ENCODE measurements at regions not wholly inside any gene's neighbourhood (a gene's known extent, or its start where the extent isn't known, plus 50 kb on each side); places are given as distances from the start of the nearest gene placed in this dataset.

GRCh38 chr3:61464518-61465140, 96.7 kb upstream of the PTPRG start:
- Histone ChIP-seq H3K9ac (ENCODE audit: low read depth, low read length, poor library complexity, severe bottlenecking) (no peak overlapping the region), H4K20me1 (ENCODE audit: insufficient read depth, low read length, poor library complexity, severe bottlenecking) (no peaks in the 10 kb centered on the region), H3F3A (ENCODE audit: low read depth) (no peaks in the 10 kb centered on the region), H3K4me1 (ENCODE audit: insufficient read depth, low read length, poor library complexity, severe bottlenecking) (no peaks in the 10 kb centered on the region), H3K36me3 (ENCODE audit: insufficient read depth, low read length) (no peaks in the 10 kb centered on the region), H2AFZ (ENCODE audit: low read length) (no peak overlapping the region), H3K4me3 (ENCODE audit: low read length, poor library complexity, severe bottlenecking) (no peak overlapping the region), H3K79me2 (ENCODE audit: insufficient read depth, low read length) (no peaks in the 10 kb centered on the region), H3K4me2 (ENCODE audit: low read depth, low read length, poor library complexity, severe bottlenecking) (no peak overlapping the region), H3K9me3 (ENCODE audit: insufficient read depth, low read depth, low read length) (no peaks in the 10 kb centered on the region), H3K9me2 (replicated peaks; ENCODE audit: low read depth, low read length) (no peaks in the 10 kb centered on the region), H3K27me3 (ENCODE audit: insufficient read depth, low read length, poor library complexity, severe bottlenecking) (no peaks in the 10 kb centered on the region)
- TF ChIP-seq EZH2phosphoT487 (IDR thresholded peaks at IDR 0.05; ENCODE audit: borderline replicate concordance) = no peak
- no peak for TF ChIP-seq CTCF (conservative IDR thresholded peaks at IDR 0.05; ENCODE audit: low read length)

GRCh38 chr3:61466357-61466756, 95.0 kb upstream of the PTPRG start:
- no peaks in the 10 kb centered on the region for H3K9me2 ChIP-seq (replicated peaks; ENCODE audit: low read depth, low read length)
- no peaks in the 10 kb centered on the region for H3K27me3 ChIP-seq (ENCODE audit: insufficient read depth, low read length, poor library complexity, severe bottlenecking)
- H2AFZ ChIP-seq (ENCODE audit: low read length) = no peak overlapping the region
- no peaks in the 10 kb centered on the region for H3K9me3 ChIP-seq (ENCODE audit: insufficient read depth, low read depth, low read length)
- TF ChIP-seq CTCF (conservative IDR thresholded peaks at IDR 0.05; ENCODE audit: low read length) (no peak), EZH2phosphoT487 (IDR thresholded peaks at IDR 0.05; ENCODE audit: borderline replicate concordance) (no peak)
- no peak overlapping the region for H3K9ac ChIP-seq (ENCODE audit: low read depth, low read length, poor library complexity, severe bottlenecking)
- no peak overlapping the region for H3K4me3 ChIP-seq (ENCODE audit: low read length, poor library complexity, severe bottlenecking)
- H4K20me1 ChIP-seq (ENCODE audit: insufficient read depth, low read length, poor library complexity, severe bottlenecking) = no peaks in the 10 kb centered on the region
- no peaks in the 10 kb centered on the region for H3K79me2 ChIP-seq (ENCODE audit: insufficient read depth, low read length)
- no peak overlapping the region for H3K4me2 ChIP-seq (ENCODE audit: low read depth, low read length, poor library complexity, severe bottlenecking)
- no peaks in the 10 kb centered on the region for H3K4me1 ChIP-seq (ENCODE audit: insufficient read depth, low read length, poor library complexity, severe bottlenecking)
- H3F3A ChIP-seq (ENCODE audit: low read depth) = no peaks in the 10 kb centered on the region
- H3K36me3 ChIP-seq (ENCODE audit: insufficient read depth, low read length) = no peaks in the 10 kb centered on the region

- Histone ChIP-seq H2AFZ (ENCODE audit: low read length) (no peak overlapping the region), H3K4me2 (ENCODE audit: low read depth, low read length, poor library complexity, severe bottlenecking) (peak overlapping the region; percentile 48), H3K9me3 (ENCODE audit: insufficient read depth, low read depth, low read length) (no peaks in the 10 kb centered on the region), H3K4me3 (ENCODE audit: low read length, poor library complexity, severe bottlenecking) (no peak overlapping the region), H3K9ac (ENCODE audit: low read depth, low read length, poor library complexity, severe bottlenecking) (no peak overlapping the region), H3K36me3 (ENCODE audit: insufficient read depth, low read length) (no peaks in the 10 kb centered on the region), H3F3A (ENCODE audit: low read depth) (no peaks in the 10 kb centered on the region), H3K9me2 (replicated peaks; ENCODE audit: low read depth, low read length) (no peaks in the 10 kb centered on the region), H3K4me1 (ENCODE audit: insufficient read depth, low read length, poor library complexity, severe bottlenecking) (peaks cover 8% of the 10 kb centered on the region), H3K79me2 (ENCODE audit: insufficient read depth, low read length) (no peaks in the 10 kb centered on the region), H4K20me1 (ENCODE audit: insufficient read depth, low read length, poor library complexity, severe bottlenecking) (no peaks in the 10 kb centered on the region), H3K27me3 (ENCODE audit: insufficient read depth, low read length, poor library complexity, severe bottlenecking) (peaks cover 92% of the 10 kb centered on the region)
- no peak for TF ChIP-seq CTCF (conservative IDR thresholded peaks at IDR 0.05; ENCODE audit: low read length)
These were observed 77.4 kb upstream of the PTPRG start for GRCh38 chr3:61483997-61484396.
